MM.1S (cell line): ENCODE measurements at regions not wholly inside any gene's neighbourhood (a gene's known extent, or its start where the extent isn't known, plus 50 kb on each side); places are given as distances from the start of the nearest gene placed in this dataset.

Experiments
- DNase-seq: peaks from one replicate; pipeline ENCODE4 v3.0.0-alpha.2; 2015
- H2AFZ ChIP-seq: fragments of 300-600 bp; sonication (generic); 2 replicates; pipeline ENCODE4 v1.6.0; 2016; ENCODE audit warnings: antibody characterized with exemption, low read length
- H3F3A ChIP-seq: fragments of 300-600 bp; sonication (generic); 2 replicates; pipeline ENCODE4 v1.6.1; 2016; ENCODE audit warnings: mild to moderate bottlenecking, antibody characterized with exemption, low read length, moderate library complexity, mixed read lengths; ENCODE audit not compliant: insufficient read depth
- H3K27ac ChIP-seq: fragments of 300-600 bp; sonication (generic); 2 replicates; pipeline ENCODE4 v1.5.1; 2016; ENCODE audit warnings: mild to moderate bottlenecking, low read length
- H3K27me3 ChIP-seq: fragments of 300-600 bp; sonication (generic); replicated peaks from 2 replicates; pipeline ENCODE4 v1.6.0; 2016; ENCODE audit warnings: low read length; ENCODE audit not compliant: insufficient read depth
- H3K36me3 ChIP-seq: fragments of 300-600 bp; sonication (generic); replicated peaks from 2 replicates; pipeline ENCODE4 v1.6.1; 2016; ENCODE audit warnings: mild to moderate bottlenecking, low read length, mixed read lengths; ENCODE audit not compliant: insufficient read depth
- H3K4me1 ChIP-seq: fragments of 300-600 bp; sonication (generic); 2 replicates; pipeline ENCODE4 v1.6.1; 2016; ENCODE audit warnings: low read length, mixed read lengths
- H3K4me2 ChIP-seq: fragments of 300-600 bp; sonication (generic); 2 replicates; pipeline ENCODE4 v1.6.0; 2016; ENCODE audit warnings: low read depth, low read length
- H3K4me3 ChIP-seq: fragments of 300-600 bp; sonication (generic); 2 replicates; pipeline ENCODE4 v1.5.1; 2016; ENCODE audit warnings: low read length, mixed read lengths
- H3K79me2 ChIP-seq: fragments of 300-600 bp; sonication (generic); 2 replicates; pipeline ENCODE4 v1.6.1; 2016; ENCODE audit warnings: mixed run types, low read length, mixed read lengths
- H3K9ac ChIP-seq: fragments of 300-600 bp; sonication (generic); 2 replicates; pipeline ENCODE4 v1.6.1; 2016; ENCODE audit warnings: low read length, mixed read lengths
- H3K9me2 ChIP-seq: fragments of 300-600 bp; sonication (generic); replicated peaks from 2 replicates; pipeline ENCODE4 v1.6.1; 2016; ENCODE audit warnings: mild to moderate bottlenecking, low read length, mixed read lengths; ENCODE audit not compliant: insufficient read depth
- H3K9me3 ChIP-seq: fragments of 300-600 bp; sonication (generic); replicated peaks from 2 replicates; pipeline ENCODE4 v1.6.1; 2016; ENCODE audit warnings: mild to moderate bottlenecking, low read length, mixed read lengths; ENCODE audit not compliant: insufficient read depth
- H4K20me1 ChIP-seq: fragments of 300-600 bp; sonication (generic); 2 replicates; pipeline ENCODE4 v1.6.1; 2016; ENCODE audit warnings: mild to moderate bottlenecking, low read length, moderate library complexity, mixed read lengths; ENCODE audit not compliant: insufficient read depth
- CTCF ChIP-seq: fragments of 300-600 bp; sonication (generic); IDR thresholded peaks from 2 replicates; pipeline ENCODE4 v1.5.1; 2016; ENCODE audit warnings: antibody characterized with exemption, low read length, mixed read lengths
- EZH2 ChIP-seq: fragments of 300-600 bp; sonication (generic); optimal IDR thresholded peaks from 2 replicates; pipeline ENCODE3; 2017; ENCODE audit warnings: low read depth, mild to moderate bottlenecking, antibody characterized with exemption, low read length, mixed read lengths
- EZH2phosphoT487 ChIP-seq: fragments of 300-600 bp; sonication (generic); IDR thresholded peaks from 2 replicates; pipeline ENCODE4 v1.6.1; 2018; ENCODE audit warnings: antibody characterized with exemption, low read length

DNA sequence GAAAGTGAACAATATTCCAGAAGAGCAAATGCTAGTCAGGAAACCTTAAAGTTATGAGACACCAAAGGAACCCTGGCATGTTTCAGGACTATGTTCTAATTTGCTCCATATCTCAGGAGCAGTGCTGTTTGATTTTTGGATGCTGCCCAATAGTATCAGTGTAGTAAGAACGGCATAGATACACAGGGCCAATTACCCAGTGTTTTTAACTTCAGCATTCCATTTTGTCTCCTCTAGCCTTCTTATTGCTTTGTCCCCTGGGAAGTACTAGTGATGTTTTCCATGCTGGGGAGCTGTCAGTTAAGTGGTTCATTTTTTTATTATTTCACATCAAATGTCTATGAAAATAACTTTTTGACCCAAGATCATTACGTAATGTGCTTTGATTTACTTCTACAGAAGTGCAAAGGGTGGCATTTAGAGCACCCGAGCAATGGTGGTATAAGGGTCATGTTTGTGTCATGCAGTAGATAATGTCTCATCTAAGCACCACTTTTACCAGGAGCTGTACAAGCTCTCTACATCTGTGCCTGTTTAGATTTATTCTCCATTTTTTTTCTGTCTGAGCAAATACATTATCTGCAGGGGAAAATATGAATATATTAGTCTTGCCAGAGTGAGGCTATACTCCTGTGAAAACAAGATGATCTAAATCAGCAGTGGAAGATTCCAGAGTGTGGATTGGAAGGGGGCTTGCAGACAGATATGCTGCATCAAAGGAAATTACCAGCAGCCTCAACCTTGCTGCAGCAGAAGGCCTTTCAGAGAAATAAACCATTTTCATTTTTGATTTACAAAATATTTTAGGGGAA, 198.8 kb upstream of the OPRM1 start:
- no peaks in the 10 kb centered on the region for H3K79me2 ChIP-seq
- no peaks in the 10 kb centered on the region for H3F3A ChIP-seq
- no peaks in the 10 kb centered on the region for H4K20me1 ChIP-seq
- no peak overlapping the region for H2AFZ ChIP-seq
- no peaks in the 10 kb centered on the region for H3K9me2 ChIP-seq
- H3K9me3 ChIP-seq, result no peaks in the 10 kb centered on the region
- DNase-seq, result no peak
- no peaks in the 10 kb centered on the region for H3K36me3 ChIP-seq
- no peaks in the 10 kb centered on the region for H3K27me3 ChIP-seq
- H3K4me3 ChIP-seq, result no peak overlapping the region
- H3K27ac ChIP-seq, result no peak overlapping the region
- no peak overlapping the region for H3K4me2 ChIP-seq
- no peak overlapping the region for H3K9ac ChIP-seq
- no peaks in the 10 kb centered on the region for H3K4me1 ChIP-seq
- TF ChIP-seq CTCF (no peak), EZH2 (no peak), EZH2phosphoT487 (no peak)

DNA sequence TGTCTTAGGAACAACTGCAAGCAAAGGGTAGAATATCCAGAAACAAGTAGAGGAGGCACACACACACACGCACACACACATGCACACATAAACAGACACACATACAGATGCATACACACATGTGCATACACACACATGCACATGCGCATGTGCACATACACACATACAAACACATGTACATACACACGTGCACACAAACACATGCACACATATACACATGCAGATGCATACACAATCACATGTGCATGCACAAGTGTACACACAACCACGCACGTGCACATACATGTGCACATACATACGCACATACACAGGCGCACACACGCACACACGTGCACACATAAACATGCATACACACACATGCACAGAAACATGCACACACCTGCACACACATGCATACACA, 206.5 kb upstream of the OPRM1 start:
- TF ChIP-seq EZH2phosphoT487 (no peak), EZH2 (no peak), CTCF (no peak)
- Histone ChIP-seq H3K27ac (no peak overlapping the region), H2AFZ (no peak overlapping the region), H3K9me3 (no peaks in the 10 kb centered on the region), H3K9me2 (no peaks in the 10 kb centered on the region), H4K20me1 (no peaks in the 10 kb centered on the region), H3K27me3 (no peaks in the 10 kb centered on the region), H3K4me2 (no peak overlapping the region), H3F3A (no peaks in the 10 kb centered on the region), H3K9ac (no peak overlapping the region), H3K79me2 (no peaks in the 10 kb centered on the region), H3K4me3 (no peak overlapping the region), H3K4me1 (no peaks in the 10 kb centered on the region), H3K36me3 (no peaks in the 10 kb centered on the region)
- DNase-seq, result no peak

DNA sequence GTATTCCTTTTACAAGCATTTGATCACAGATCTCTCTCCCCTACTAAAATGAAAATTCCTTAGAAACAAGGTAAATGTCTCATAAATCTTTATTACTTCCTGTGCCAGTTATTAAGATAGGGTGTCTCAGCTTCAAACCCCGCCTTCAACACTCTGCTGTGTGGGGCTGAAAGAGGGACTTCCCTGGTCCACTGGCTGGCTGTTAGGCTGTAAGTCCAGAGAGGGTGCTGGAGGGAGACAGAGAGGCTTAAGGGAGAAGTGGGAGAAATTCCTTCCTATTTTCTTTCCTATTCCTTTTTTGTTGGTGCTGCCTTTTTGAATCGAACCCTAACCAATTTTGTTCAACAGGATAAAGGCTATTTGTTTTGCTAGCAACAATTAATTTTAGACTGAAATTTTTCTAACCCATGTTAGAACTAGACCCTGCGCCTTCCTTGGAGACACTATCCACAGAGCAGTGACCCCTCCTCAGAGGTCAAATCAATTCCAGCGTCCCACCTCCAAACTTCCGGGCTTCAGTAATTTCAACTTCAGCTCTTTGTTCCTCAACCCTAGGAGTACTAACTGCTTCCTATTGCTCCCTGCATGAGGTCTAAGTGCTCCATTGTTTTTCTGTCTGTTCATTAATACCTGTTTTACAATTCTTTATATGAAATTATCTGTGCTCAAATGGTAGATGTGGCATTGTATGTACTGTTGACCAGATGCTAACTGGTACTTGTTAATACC, 207.5 kb upstream of the OPRM1 start:
- Histone ChIP-seq H3K9me2 (no peaks in the 10 kb centered on the region), H3K79me2 (no peaks in the 10 kb centered on the region), H3K9me3 (no peaks in the 10 kb centered on the region), H2AFZ (no peak overlapping the region), H3F3A (no peaks in the 10 kb centered on the region), H3K27ac (no peak overlapping the region), H4K20me1 (no peaks in the 10 kb centered on the region), H3K36me3 (no peaks in the 10 kb centered on the region), H3K4me3 (no peak overlapping the region), H3K4me1 (no peaks in the 10 kb centered on the region), H3K27me3 (no peaks in the 10 kb centered on the region), H3K9ac (no peak overlapping the region), H3K4me2 (no peak overlapping the region)
- DNase-seq, result no peak
- TF ChIP-seq CTCF (no peak), EZH2 (no peak), EZH2phosphoT487 (no peak)
